IMR-90 (cell line): ENCODE measurements at regions not wholly inside any gene's neighbourhood (a gene's known extent, or its start where the extent isn't known, plus 50 kb on each side); places are given as distances from the start of the nearest gene placed in this dataset.

Source experiments
- ATAC-seq: fragments of 200-7000 bp; cut with Tn5 transposase; 2 replicates; pipeline ENCODE4 v1.9.1; 2020; ENCODE audit warnings: low read depth, mild to moderate bottlenecking, moderate library complexity
- BruUV-seq: library from RNA; stranded (reverse); fragments of 400-500 nt; replicated peaks from 2 replicates; lab custom pipeline; 2021; lab: Mats Ljungman, UMichigan
- CTCF ChIA-PET: fragments of 300-600 bp; formaldehyde crosslinking; extraction: SDS; loops from one replicate; lab custom pipeline; 2021; ENCODE audit warnings: antibody characterized with exemption; lab: Yijun Ruan, JAX
- POLR2A ChIA-PET: fragments of 300-600 bp; sonication (Branson Sonifier 250); formaldehyde crosslinking; loops from one replicate; lab custom pipeline; 2022; ENCODE audit warnings: antibody characterized with exemption; ENCODE audit not compliant: unreplicated experiment; lab: Charles Lee
- DNase-seq: peaks from one replicate; pipeline ENCODE4 v3.0.0; 2013
- H2AFZ ChIP-seq: replicated peaks from 2 replicates; pipeline ENCODE3; 2013; ENCODE audit warnings: low read length, mild to moderate bottlenecking; ENCODE audit not compliant: poor library complexity
- H2AK5ac ChIP-seq: 2 replicates; pipeline ENCODE4 v1.6.1; 2013; ENCODE audit warnings: low read depth, low read length, inconsistent platforms
- H2AK9ac ChIP-seq: replicated peaks from 2 replicates; pipeline ENCODE3; 2013; ENCODE audit warnings: mild to moderate bottlenecking, low read depth, low read length, moderate library complexity; ENCODE audit not compliant: poor library complexity
- H2BK120ac ChIP-seq: 2 replicates; pipeline ENCODE4 v1.6.1; 2013; ENCODE audit warnings: low read depth, low read length, inconsistent platforms
- H2BK15ac ChIP-seq: 3 replicates; pipeline ENCODE4 v1.6.1; 2013; ENCODE audit warnings: low read depth, low read length, inconsistent platforms
- H2BK20ac ChIP-seq: 2 replicates; pipeline ENCODE4 v1.6.1; 2013; ENCODE audit warnings: low read depth, mild to moderate bottlenecking, inconsistent platforms, low read length, moderate library complexity
- H2BK5ac ChIP-seq: 2 replicates; pipeline ENCODE4 v1.6.1; 2013; ENCODE audit warnings: mild to moderate bottlenecking, low read depth, low read length, inconsistent platforms; ENCODE audit not compliant: poor library complexity, severe bottlenecking
- H3K14ac ChIP-seq: replicated peaks from 2 replicates; pipeline ENCODE4 v1.6.1; 2013; ENCODE audit warnings: low read depth, low read length, inconsistent platforms
- H3K18ac ChIP-seq: 2 replicates; pipeline ENCODE4 v1.6.1; 2013; ENCODE audit warnings: low read depth, low read length, control low read depth
- H3K23ac ChIP-seq: 2 replicates; pipeline ENCODE4 v1.6.1; 2013; ENCODE audit warnings: low read depth, low read length, inconsistent platforms
- H3K27ac ChIP-seq: 2 replicates; pipeline ENCODE4 v1.5.1; 2013; ENCODE audit warnings: mild to moderate bottlenecking, control low read depth, low read length; ENCODE audit not compliant: insufficient read depth
- H3K27me3 ChIP-seq: 2 replicates; pipeline ENCODE4 v1.6.1; 2013; ENCODE audit warnings: low read length; ENCODE audit not compliant: control insufficient read depth, insufficient read depth
- H3K36me3 ChIP-seq: 2 replicates; pipeline ENCODE4 v1.6.1; 2013; ENCODE audit warnings: low read length, mixed read lengths; ENCODE audit not compliant: control insufficient read depth, insufficient read depth
- H3K4ac ChIP-seq: 2 replicates; pipeline ENCODE4 v1.6.1; 2013; ENCODE audit warnings: low read depth, low read length, inconsistent platforms
- H3K4me1 ChIP-seq: 2 replicates; pipeline ENCODE4 v1.6.1; 2013; ENCODE audit warnings: low read length, mixed read lengths; ENCODE audit not compliant: control insufficient read depth, insufficient read depth
- H3K4me2 ChIP-seq: 2 replicates; pipeline ENCODE4 v1.6.1; 2013; ENCODE audit warnings: low read depth, mild to moderate bottlenecking, control low read depth, low read length, moderate library complexity
- H3K4me3 ChIP-seq: 2 replicates; pipeline ENCODE4 v1.5.1; 2013; ENCODE audit warnings: low read depth, mild to moderate bottlenecking, control low read depth, low read length, moderate library complexity; ENCODE audit not compliant: insufficient read depth
- H3K56ac ChIP-seq: 2 replicates; pipeline ENCODE4 v1.6.1; 2013; ENCODE audit warnings: low read length, inconsistent platforms; ENCODE audit not compliant: insufficient read depth; ENCODE audit errors: extremely low read depth
- H3K79me1 ChIP-seq, 2 experiments: 2 replicates each; pipeline ENCODE4 v1.6.1; 2013; ENCODE audit warnings: low read length in 2 of 2, inconsistent platforms in 1 of 2, low read depth in 1 of 2
- H3K9ac ChIP-seq: 2 replicates; pipeline ENCODE4 v1.6.1; 2013; ENCODE audit warnings: low read depth, low read length, control low read depth
- H3K9me1 ChIP-seq: 2 replicates; pipeline ENCODE4 v1.6.1; 2013; ENCODE audit warnings: low read length, inconsistent platforms; ENCODE audit not compliant: insufficient read depth
- H3K9me3 ChIP-seq: 2 replicates; pipeline ENCODE4 v1.6.1; 2013; ENCODE audit warnings: low read length; ENCODE audit not compliant: control insufficient read depth, insufficient read depth
- H4K20me1 ChIP-seq: 2 replicates; pipeline ENCODE4 v1.6.1; 2013; ENCODE audit warnings: low read length, inconsistent platforms; ENCODE audit not compliant: insufficient read depth
- H4K5ac ChIP-seq: 2 replicates; pipeline ENCODE4 v1.6.1; 2013; ENCODE audit warnings: mild to moderate bottlenecking, low read depth, low read length, control low read depth
- H4K8ac ChIP-seq, 2 experiments: 2 replicates each; pipeline ENCODE4 v1.6.1; 2013; ENCODE audit warnings: low read depth in 2 of 2, low read length in 2 of 2, control low read depth in 1 of 2, inconsistent platforms in 1 of 2
- H4K91ac ChIP-seq: 2 replicates; pipeline ENCODE4 v1.6.1; 2013; ENCODE audit warnings: low read depth, low read length, inconsistent platforms; ENCODE audit not compliant: insufficient read depth
- MXI1 ChIP-seq: IDR thresholded peaks from 2 replicates; pipeline ENCODE4 v1.6.1; 2012; ENCODE audit warnings: low read depth, mild to moderate bottlenecking, low read length, moderate library complexity, borderline replicate concordance
- POLR2A ChIP-seq: IDR thresholded peaks from 2 replicates; pipeline ENCODE4 v1.6.1; 2012; ENCODE audit warnings: mild to moderate bottlenecking, low read depth, low read length
- WGBS, 2 experiments: methylation state at CpG; one replicate each; pipeline versions ENCODE4 v1.1.5 to v1.1.7; 2013; ENCODE audit warnings: missing lambda C conversion rate in 2 of 2; ENCODE audit not compliant: insufficient read length in 1 of 2; ENCODE audit errors: extremely low coverage in 2 of 2; 5-methylcytosine and 5-hydroxymethylcytosine counted together
- dilution Hi-C: fragments of 300-500 bp; cut with HindIII; formaldehyde crosslinking; loops from one replicate; pipeline ENCODE4 v1.14.3; 2018; ENCODE audit warnings: low sequenced_read_pairs; ENCODE audit not compliant: unreplicated experiment
- in situ Hi-C: fragments of 300-500 bp; cut with MboI; formaldehyde crosslinking; loops from 3 replicates; pipeline ENCODE4 v1.14.3; 2019; ENCODE audit warnings: low sequenced_read_pairs, inconsistent platforms, mixed read lengths
- intact Hi-C: fragments of 100-400 bp; cut with micrococcal nuclease; formaldehyde crosslinking; loops from 2 replicates; pipeline ENCODE4 v1.10.0; 2022

DNA sequence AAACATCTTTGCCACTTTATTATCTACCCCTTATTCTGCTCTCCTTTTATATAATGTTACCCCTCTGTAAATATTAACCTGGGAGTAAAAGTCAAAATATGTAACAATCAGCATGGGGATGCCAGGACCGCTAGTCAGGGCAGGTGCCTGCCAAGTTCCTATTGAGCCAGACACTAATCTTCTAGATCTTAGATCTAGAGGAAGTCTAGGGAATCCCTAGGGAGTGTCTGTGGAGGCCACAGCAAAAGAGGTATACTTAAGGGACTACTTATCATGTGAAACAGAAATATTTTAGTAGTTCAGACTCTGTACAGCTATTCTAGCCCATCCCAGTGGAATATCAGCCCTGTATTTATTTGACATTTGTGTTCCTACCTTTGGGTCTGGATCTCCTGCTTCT lies 600.8 kb upstream of the CDH2 start:
- no peak overlapping the region for H2BK20ac ChIP-seq
- intact Hi-C loops (no loop called here), in situ Hi-C loops (no loop called here), dilution Hi-C loops (no loop called here)
- H4K8ac ChIP-seq, result no peak overlapping the region
- ChIA-PET POLR2A (no interaction called here), CTCF (interaction anchor here (1.3 kb wide), 1 partner anchor 14 kb away, joined by 3 read pairs; no protein-coding TSS in a partner anchor)
- no peak overlapping the region for H3K9ac ChIP-seq
- H4K5ac ChIP-seq, result no peak overlapping the region
- no peaks in the 10 kb centered on the region for H3K9me3 ChIP-seq
- no peak overlapping the region for H4K91ac ChIP-seq
- H3K4ac ChIP-seq, result no peak overlapping the region
- H2BK15ac ChIP-seq, result no peak overlapping the region
- ATAC-seq (no peak), DNase-seq (no peak)
- H3K18ac ChIP-seq, result no peak overlapping the region
- no peaks in the 10 kb centered on the region for H3K79me1 ChIP-seq
- H3K4me3 ChIP-seq, result no peak overlapping the region
- H3K23ac ChIP-seq, result no peak overlapping the region
- H4K20me1 ChIP-seq, result no peaks in the 10 kb centered on the region
- H3K27me3 ChIP-seq, result no peaks in the 10 kb centered on the region
- no peaks in the 10 kb centered on the region for H3K36me3 ChIP-seq
- no peak overlapping the region for H3K27ac ChIP-seq
- WGBS, 2 experiments, result no CpG with 5 or more reads among the region's 1 CpG
- no peaks in the 10 kb centered on the region for H3K9me1 ChIP-seq
- BruUV-seq, result no TSS peak
- H3K56ac ChIP-seq, result no peak overlapping the region
- no peak overlapping the region for H2AK9ac ChIP-seq
- H2BK120ac ChIP-seq, result no peak overlapping the region
- no peak overlapping the region for H2BK5ac ChIP-seq
- H2AFZ ChIP-seq, result no peak overlapping the region
- H3K4me2 ChIP-seq, result no peak overlapping the region
- H3K4me1 ChIP-seq, result no peaks in the 10 kb centered on the region
- no peak overlapping the region for H2AK5ac ChIP-seq
- TF ChIP-seq MXI1, result no peak
- no peak for TF ChIP-seq POLR2A
- no peak overlapping the region for H3K14ac ChIP-seq
